HG02840 (cell line): ENCODE measurements at regions not wholly inside any gene's neighbourhood (a gene's known extent, or its start where the extent isn't known, plus 50 kb on each side); places are given as distances from the start of the nearest gene placed in this dataset.
"Not testable (repeated sequence)": the region's sequence is repeated elsewhere in the genome, so short reads cannot be mapped to it uniquely, and the experiment has no call there.

ENCODE experiments used
- ATAC-seq: cut with Tn5 transposase; IDR thresholded peaks from one replicate; pipeline ENCODE4 v1.9.1; 2021; ENCODE audit warnings: mild to moderate bottlenecking, moderate library complexity, moderate number of reproducible peaks; ENCODE audit not compliant: unreplicated experiment, low FRiP score

- not testable (repeated sequence) for ATAC-seq
Observed at GRCh38 chr21:7826174-7826573, 2695.2 kb upstream of the TPTE start.

GRCh38 chr21:7828260-7828659 is 2693.1 kb upstream of the TPTE start:
- ATAC-seq, result not testable (repeated sequence)

- not testable (repeated sequence) for ATAC-seq
Observed at GRCh38 chr21:7829411-7829810, 2692.0 kb upstream of the TPTE start.

GRCh38 chr21:7837315-7837714 is 2684.1 kb upstream of the TPTE start:
- not testable (repeated sequence) for ATAC-seq

GRCh38 chr21:7853426-7853825 is 2668.0 kb upstream of the TPTE start:
- ATAC-seq, result not testable (repeated sequence)

GRCh38 chr21:7853836-7854235 is 2667.5 kb upstream of the TPTE start:
- not testable (repeated sequence) for ATAC-seq
